SK-N-MC (cell line): ENCODE measurements at regions not wholly inside any gene's neighbourhood (a gene's known extent, or its start where the extent isn't known, plus 50 kb on each side); places are given as distances from the start of the nearest gene placed in this dataset.
"Not testable (repeated sequence)": the region's sequence is repeated elsewhere in the genome, so short reads cannot be mapped to it uniquely, and the experiment has no call there.

Experiments used
- DNase-seq: peaks from one replicate; pipeline ENCODE4 v3.0.0-alpha.2; 2011; ENCODE audit warnings: low read depth, low spot score
- H3K27ac ChIP-seq: fragments of 200-600 bp; sonication (generic); 2 replicates; pipeline ENCODE4 v1.5.1; 2016; ENCODE audit warnings: mixed run types
- H3K36me3 ChIP-seq: fragments of 200-600 bp; sonication (generic); 2 replicates; pipeline ENCODE4 v1.6.1; 2017; ENCODE audit warnings: antibody characterized with exemption, low read length, mixed read lengths; ENCODE audit not compliant: insufficient read depth
- H3K4me3 ChIP-seq: fragments of 200-600 bp; sonication (generic); 2 replicates; pipeline ENCODE4 v1.5.1; 2016
- H3K9ac ChIP-seq: fragments of 200-600 bp; sonication (generic); 2 replicates; pipeline ENCODE4 v1.8.0; 2017; ENCODE audit warnings: mixed run types, mixed read lengths; ENCODE audit not compliant: insufficient read length
- H3K9me3 ChIP-seq: fragments of 200-600 bp; sonication (generic); 2 replicates; pipeline ENCODE4 v1.6.1; 2017; ENCODE audit warnings: low read depth, mild to moderate bottlenecking, antibody characterized with exemption, low read length, moderate library complexity, mixed read lengths
- EZH2 ChIP-seq: fragments of 200-600 bp; sonication (generic); IDR thresholded peaks from one replicate; pipeline ENCODE4 v1.6.1; 2017; ENCODE audit warnings: antibody characterized with exemption
- FOXP2 ChIP-seq: optimal IDR thresholded peaks from 2 replicates; pipeline ENCODE3; 2011; ENCODE audit warnings: mild to moderate bottlenecking, moderate library complexity; ENCODE audit not compliant: insufficient read depth; ENCODE audit errors: extremely low read length, control extremely low read depth
- POLR2AphosphoS5 ChIP-seq: IDR thresholded peaks from 2 replicates; pipeline ENCODE4 v1.6.1; 2012; ENCODE audit warnings: mild to moderate bottlenecking, low read depth, low read length, borderline replicate concordance

GRCh38 chr5:101458587-101458986 lies 555.5 kb upstream of the ST8SIA4 start:
- H3K4me3 ChIP-seq = no peak overlapping the region
- no peak for DNase-seq
- H3K36me3 ChIP-seq = no peaks in the 10 kb centered on the region
- no peaks in the 10 kb centered on the region for H3K9me3 ChIP-seq
- TF ChIP-seq EZH2 (no peak), FOXP2 (no peak), POLR2AphosphoS5 (no peak)
- no peak overlapping the region for H3K9ac ChIP-seq
- H3K27ac ChIP-seq = no peak overlapping the region

- Histone ChIP-seq H3K36me3 (no peaks in the 10 kb centered on the region), H3K9me3 (no peaks in the 10 kb centered on the region), H3K27ac (no peak overlapping the region), H3K4me3 (no peak overlapping the region), H3K9ac (no peak overlapping the region)
- no peak for DNase-seq
- TF ChIP-seq POLR2AphosphoS5 (no peak), FOXP2 (no peak), EZH2 (no peak)
Observed at GRCh38 chr5:101455851-101456250, 552.8 kb upstream of the ST8SIA4 start.

- H3K9ac ChIP-seq = no peak overlapping the region
- no peak overlapping the region for H3K27ac ChIP-seq
- no peaks in the 10 kb centered on the region for H3K9me3 ChIP-seq
- no peaks in the 10 kb centered on the region for H3K36me3 ChIP-seq
- no peak for DNase-seq
- no peak for TF ChIP-seq EZH2
- TF ChIP-seq FOXP2 = no peak
- no peak for TF ChIP-seq POLR2AphosphoS5
- no peak overlapping the region for H3K4me3 ChIP-seq
Observed at GRCh38 chr5:101455048-101455447, 552.0 kb upstream of the ST8SIA4 start.

- H3K9ac ChIP-seq, H3K36me3 ChIP-seq, DNase-seq, H3K4me3 ChIP-seq, H3K27ac ChIP-seq, H3K9me3 ChIP-seq: not testable (repeated sequence)
Observed at GRCh38 chr5:101442281-101442680, 539.2 kb upstream of the ST8SIA4 start.

- H3K9ac ChIP-seq = no peak overlapping the region
- no peaks in the 10 kb centered on the region for H3K36me3 ChIP-seq
- H3K27ac ChIP-seq = no peak overlapping the region
- DNase-seq = no peak
- TF ChIP-seq EZH2 (no peak), FOXP2 (no peak), POLR2AphosphoS5 (no peak)
- no peaks in the 10 kb centered on the region for H3K9me3 ChIP-seq
- H3K4me3 ChIP-seq = no peak overlapping the region
Observed at GRCh38 chr5:101440173-101440572, 537.1 kb upstream of the ST8SIA4 start.

- no peak overlapping the region for H3K27ac ChIP-seq
- no peak overlapping the region for H3K4me3 ChIP-seq
- H3K9ac ChIP-seq = no peak overlapping the region
- no peaks in the 10 kb centered on the region for H3K36me3 ChIP-seq
- DNase-seq = no peak
- TF ChIP-seq FOXP2 (no peak), EZH2 (no peak), POLR2AphosphoS5 (no peak)
- no peaks in the 10 kb centered on the region for H3K9me3 ChIP-seq
Observed at GRCh38 chr5:101437351-101437750, 534.3 kb upstream of the ST8SIA4 start.

GRCh38 chr5:101435768-101436167 lies 532.7 kb upstream of the ST8SIA4 start:
- H3K9ac ChIP-seq = no peak overlapping the region
- H3K9me3 ChIP-seq = no peaks in the 10 kb centered on the region
- H3K36me3 ChIP-seq = no peaks in the 10 kb centered on the region
- no peak overlapping the region for H3K4me3 ChIP-seq
- DNase-seq = no peak
- H3K27ac ChIP-seq = no peak overlapping the region
- TF ChIP-seq POLR2AphosphoS5 = no peak
- TF ChIP-seq EZH2 = no peak
- no peak for TF ChIP-seq FOXP2

GRCh38 chr5:101431201-101431600 lies 528.1 kb upstream of the ST8SIA4 start:
- TF ChIP-seq EZH2 (no peak), POLR2AphosphoS5 (no peak), FOXP2 (no peak)
- DNase-seq = no peak
- Histone ChIP-seq H3K4me3 (no peak overlapping the region), H3K9me3 (no peaks in the 10 kb centered on the region), H3K36me3 (no peaks in the 10 kb centered on the region), H3K9ac (no peak overlapping the region), H3K27ac (no peak overlapping the region)

- no peak overlapping the region for H3K27ac ChIP-seq
- no peak for DNase-seq
- TF ChIP-seq EZH2 (no peak), FOXP2 (no peak), POLR2AphosphoS5 (no peak)
- no peaks in the 10 kb centered on the region for H3K9me3 ChIP-seq
- no peak overlapping the region for H3K9ac ChIP-seq
- no peaks in the 10 kb centered on the region for H3K36me3 ChIP-seq
- no peak overlapping the region for H3K4me3 ChIP-seq
Observed at GRCh38 chr5:101430551-101430950, 527.5 kb upstream of the ST8SIA4 start.
